Kidney capillary endothelial cell (primary cell): ENCODE measurements at regions not wholly inside any gene's neighbourhood (a gene's known extent, or its start where the extent isn't known, plus 50 kb on each side); places are given as distances from the start of the nearest gene placed in this dataset.

ENCODE experiments used
- DNase-seq: peaks from one replicate; pipeline ENCODE4 v3.0.0-alpha.2; 2018; ENCODE audit warnings: low spot score

DNA sequence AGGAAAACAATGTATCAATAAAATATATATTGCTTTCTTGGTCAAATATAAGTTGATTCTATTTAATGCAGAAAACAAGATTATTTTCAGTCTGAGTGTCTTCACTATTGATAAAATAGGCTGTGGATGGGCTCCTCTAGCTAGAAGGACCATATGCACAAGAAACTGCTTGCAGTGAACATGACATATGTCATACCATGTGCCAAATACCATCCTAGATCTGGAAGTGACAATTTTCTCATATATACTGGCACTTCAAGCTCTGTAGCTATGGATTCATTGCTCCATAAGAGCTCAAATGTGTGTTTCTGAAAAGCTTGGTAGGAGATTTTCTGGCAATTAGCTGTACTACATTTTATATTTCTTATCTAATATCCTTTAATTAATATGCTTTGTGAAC, 95.6 kb upstream of the CDH6 start:
- DNase-seq, result no peak

DNA sequence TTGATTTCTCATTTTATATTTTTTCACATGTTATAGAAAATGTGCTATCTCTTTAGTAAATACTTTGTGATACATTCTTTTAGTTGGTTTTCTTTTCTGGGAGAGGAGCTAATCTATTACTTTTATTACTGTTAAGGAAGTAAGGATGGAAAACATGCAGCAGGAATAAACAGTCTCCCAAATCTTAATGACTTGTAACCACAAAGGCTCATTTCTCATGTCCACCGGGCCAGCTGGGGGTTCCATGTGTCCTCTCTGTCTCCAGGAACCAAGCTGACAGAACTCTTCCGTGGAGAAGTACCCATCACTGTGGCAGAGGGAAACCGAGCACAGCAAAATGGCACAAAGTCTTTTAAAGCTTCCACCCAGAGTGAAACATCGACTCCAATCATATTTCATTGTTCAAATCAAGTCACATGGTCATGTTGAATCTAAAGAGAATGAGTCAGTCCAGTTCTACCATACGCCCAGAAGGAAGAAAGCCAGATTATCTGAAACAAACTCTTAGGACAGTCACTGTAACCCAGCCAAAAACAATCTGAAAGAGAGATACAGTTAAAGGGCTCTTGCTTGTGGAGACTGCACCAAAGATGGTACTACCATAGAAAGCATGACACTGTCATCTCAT, 97.1 kb upstream of the CDH6 start:
- DNase-seq, result no peak

- no peak for DNase-seq
These were observed 97.7 kb upstream of the CDH6 start for GRCh38 chr5:31095796-31096195.

- no peak for DNase-seq
These were observed 102.0 kb upstream of the CDH6 start for GRCh38 chr5:31091501-31091900.

DNA sequence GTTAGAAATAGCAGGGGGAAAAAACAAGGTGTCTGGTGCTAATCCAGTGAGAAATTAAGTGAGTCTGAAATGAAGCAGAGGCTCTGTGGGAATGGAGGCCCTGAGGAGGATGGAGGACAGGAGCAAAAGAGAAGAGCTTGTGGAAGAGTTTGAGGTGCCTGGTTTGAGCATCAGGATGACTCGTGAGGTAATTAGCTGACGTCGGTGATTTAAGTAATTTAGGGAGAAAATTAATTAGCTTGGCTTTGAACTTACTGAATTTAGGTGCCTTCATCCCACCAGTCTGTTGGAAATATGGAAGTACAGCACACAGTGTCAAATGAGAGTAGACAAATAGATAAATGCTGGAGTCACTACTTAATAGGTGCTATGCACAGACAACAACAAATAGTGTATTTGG, 103.0 kb upstream of the CDH6 start:
- no peak for DNase-seq

DNA sequence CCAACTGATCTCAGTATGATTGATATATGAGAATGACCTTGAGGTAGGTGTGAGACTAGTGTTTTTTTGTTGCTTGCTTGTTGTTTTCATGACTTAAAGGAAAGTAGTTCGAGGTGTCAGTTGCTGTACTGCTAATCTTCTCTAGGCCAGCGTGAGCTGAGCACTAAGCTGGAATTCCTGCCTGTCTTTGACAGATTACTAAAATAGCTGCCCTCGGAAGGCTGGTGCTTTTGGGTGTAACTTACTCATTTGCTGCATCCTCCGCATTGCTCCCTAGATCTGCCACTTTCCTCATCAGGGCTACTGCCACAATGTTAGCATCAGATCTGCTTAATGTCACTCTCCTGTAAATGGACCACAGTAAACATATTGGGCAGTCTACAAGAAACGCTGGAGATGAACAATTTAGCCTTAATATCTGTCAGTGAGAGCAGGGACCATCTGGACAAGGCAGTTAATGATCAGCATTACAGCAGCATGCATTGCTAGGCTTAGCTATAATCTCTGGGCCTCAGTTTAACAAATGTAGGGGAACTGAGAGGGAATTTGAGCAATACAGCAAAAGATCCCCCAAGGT, 106.6 kb upstream of the CDH6 start:
- DNase-seq, result no peak

DNA sequence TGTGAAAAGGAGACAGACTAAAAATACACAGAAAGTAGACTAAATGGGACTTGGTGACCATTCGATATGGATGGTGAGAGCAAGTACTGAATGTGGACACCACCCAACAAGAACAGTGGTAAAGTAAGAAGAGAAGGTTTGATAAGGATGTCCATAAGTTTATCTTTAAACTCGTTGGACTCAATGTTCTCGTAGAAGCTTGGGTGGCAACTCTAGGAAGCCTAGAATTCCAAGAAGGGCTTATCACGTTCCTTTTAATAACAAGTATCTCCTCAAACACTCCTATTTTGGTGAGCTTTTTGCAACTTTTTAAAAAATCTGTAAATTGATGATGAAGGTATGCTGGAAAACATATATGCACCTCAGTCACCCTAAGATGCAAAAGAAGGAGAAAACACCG, 108.6 kb upstream of the CDH6 start:
- DNase-seq, result no peak

- no peak for DNase-seq
These were observed 110.1 kb upstream of the CDH6 start for GRCh38 chr5:31083364-31083763.

DNA sequence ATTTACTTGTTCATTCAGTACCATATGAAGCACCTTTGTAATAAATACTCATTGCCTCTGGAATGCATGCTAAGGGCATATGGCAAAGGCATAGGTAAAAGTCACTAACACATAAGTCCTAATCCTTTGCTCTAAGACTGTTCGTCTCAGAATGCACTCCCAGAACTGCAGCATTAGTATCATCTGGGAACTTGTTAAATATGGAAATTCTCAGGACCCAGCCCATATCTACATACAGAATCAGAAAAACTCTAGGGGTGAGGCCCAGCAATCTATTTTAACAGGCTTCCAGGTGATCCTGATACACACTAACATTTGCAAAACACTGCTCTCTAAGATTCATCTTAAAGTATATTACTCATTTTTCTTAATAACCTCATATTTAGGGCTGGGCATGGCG, 113.8 kb upstream of the CDH6 start:
- DNase-seq, result no peak

DNA sequence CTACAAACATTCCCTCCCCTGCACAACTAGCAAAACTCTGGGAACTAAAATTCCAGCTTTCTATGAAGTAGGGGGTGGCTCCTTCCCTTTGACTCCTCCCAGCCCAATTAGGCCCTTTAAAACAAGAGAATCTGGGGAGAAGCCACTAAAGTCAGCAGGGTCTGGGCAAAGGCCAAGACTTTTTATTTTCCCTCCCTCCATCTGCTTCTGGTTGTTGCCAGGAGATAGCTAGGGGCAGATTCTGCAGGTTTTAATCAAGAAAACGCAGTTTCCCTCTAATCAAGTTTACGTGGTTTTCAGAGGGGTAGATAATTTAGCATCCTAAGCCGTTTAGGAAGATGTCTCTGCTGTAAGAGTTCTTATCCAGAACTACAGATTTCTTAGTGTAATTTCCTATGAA, 114.5 kb upstream of the CDH6 start:
- no peak for DNase-seq

- no peak for DNase-seq
These were observed 117.5 kb upstream of the CDH6 start for GRCh38 chr5:31075981-31076380.

DNA sequence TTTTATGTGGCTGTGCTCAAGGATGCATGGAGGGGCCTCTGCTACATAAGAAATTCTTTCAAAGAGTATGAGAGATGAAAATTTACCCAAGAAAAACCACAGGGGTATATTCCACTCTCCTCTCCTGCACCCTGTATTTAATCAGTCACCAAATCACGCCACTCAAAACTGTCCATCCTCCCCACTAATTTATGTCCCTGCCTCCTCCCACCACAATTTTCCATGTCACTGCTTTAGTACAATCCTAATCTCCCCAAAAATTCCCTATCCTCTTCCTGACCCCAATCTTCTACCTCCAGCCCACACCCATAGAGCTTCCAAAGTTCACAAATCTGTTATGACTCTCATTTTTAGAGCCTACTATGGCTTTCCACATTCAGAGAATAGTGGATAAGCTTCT, 125.2 kb upstream of the CDH6 start:
- no peak for DNase-seq

GRCh38 chr5:31066655-31067328, 126.7 kb upstream of the CDH6 start:
- DNase-seq, result no peak

GRCh38 chr5:31064215-31064614, 129.3 kb upstream of the CDH6 start:
- no peak for DNase-seq

DNA sequence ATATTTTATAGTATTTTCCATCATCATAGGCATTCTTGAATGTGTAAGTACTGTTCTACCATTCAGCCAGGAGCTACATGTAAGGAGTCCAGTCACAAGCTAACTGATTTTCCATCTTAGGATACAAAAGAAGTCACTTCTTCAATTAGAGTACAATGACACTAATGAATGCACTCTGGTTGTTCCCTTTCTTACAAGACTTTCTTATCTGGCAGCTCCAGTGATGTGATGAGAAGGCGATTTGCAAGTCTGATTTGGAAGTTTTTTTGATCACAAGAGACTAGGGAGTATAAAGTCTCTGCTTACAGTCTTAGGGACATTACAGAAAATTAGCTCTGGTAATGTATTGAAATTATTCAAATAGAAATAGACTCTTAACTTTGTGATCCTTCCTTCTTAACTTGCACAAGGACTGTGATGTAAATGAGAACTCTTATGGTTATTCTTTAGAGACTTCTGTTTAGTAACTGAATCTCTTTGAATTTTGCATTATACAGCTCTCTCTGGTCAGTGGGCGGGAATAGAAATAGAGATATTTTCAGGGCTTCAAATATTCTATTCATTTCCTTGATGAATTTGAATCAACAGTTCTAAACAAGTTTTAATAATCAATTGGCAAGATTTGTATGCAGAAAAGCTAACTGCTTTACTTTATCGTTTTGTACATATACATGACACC, 130.4 kb upstream of the CDH6 start:
- no peak for DNase-seq

DNA sequence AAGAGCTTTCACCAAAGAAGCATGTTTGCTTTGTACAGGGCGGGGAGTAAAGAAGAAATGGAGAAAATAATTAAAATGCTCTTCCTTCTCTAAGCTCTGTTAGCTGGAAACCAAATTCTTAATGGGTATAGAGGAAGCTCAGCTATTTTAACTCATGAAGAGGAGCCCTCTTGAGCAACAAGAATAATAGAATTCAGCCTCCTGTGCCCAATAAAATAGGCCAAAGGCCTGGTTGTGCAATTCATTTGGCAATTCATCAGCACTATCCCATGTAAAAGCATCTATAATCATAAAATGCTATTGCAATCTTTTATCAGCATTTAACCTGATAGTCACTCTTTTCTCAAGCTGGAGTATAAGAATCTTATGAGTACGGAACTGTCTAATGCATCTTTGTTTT, 133.6 kb upstream of the CDH6 start:
- DNase-seq, result no peak

GRCh38 chr5:31054453-31054852, 139.0 kb upstream of the CDH6 start:
- DNase-seq, result no peak

DNA sequence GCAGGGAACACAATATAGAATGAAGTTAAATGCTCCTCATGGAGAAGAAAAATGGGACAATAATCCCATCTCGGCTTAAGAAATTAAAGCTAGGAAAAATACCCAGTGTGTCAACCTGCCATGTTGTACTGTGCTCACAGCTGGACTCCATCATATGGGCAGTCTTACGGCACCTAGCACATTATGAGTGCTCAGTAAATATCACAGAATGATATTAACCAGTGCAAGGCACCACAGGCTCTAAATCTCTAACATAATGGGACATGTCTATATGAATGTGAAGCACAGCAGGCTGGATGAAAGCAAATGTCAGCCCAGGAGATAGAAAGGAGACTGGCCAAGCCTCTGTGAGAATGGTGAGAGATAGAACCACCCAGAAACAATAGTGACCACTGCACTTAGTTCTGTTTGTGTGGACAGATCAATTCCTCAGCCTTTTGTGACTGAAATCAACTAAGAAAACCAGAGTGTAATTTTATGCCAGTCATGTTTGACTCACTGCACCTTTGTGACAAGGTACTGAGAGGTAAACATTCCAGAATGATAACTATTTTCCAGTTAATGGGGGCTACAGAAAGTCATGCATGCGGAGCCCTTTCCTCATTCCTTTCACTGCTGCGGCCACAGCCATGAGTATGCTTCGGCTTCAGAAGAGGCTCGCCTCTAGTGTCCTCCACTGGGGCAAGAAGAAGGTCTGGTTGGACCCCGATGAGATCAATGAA, 140.4 kb upstream of the CDH6 start:
- DNase-seq, result no peak

DNA sequence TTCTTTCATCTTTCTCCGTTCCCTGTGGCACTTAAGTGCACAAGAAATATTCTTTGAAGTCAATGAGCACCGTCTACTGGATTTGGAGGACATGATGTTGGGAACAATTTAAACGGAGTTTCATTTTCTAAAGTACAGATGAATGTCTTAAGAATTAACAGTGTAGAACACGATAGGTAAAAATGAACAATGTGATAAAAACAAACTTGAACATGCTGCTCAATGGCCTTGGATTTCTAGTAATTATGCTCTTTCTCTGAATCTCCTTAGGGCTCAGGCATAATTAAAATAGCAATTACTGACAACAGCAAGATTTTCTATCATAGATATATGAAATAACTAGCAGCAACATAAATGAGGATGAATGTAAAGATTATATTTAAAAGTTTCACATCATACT, 142.2 kb upstream of the CDH6 start:
- no peak for DNase-seq

GRCh38 chr5:31049936-31050704, 143.4 kb upstream of the CDH6 start:
- DNase-seq, result no peak

DNA sequence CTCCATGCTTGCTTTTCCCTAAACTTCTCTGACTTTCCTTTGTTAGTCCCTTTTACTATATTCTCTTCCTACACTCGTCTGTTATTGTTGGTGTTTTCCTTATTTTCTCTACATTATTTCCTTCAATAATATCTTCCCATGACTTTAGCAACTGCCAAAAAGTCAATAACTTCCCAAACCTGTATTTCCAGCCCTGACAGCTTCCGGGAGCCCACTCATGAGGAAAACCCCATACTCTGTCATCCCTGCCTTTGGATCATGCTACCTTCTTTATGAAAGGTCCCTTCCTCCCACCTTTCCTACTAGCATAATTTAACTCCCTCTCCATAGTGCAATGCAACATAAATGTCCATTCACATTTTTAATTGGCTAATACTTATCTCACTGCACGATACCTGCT, 144.0 kb upstream of the CDH6 start:
- DNase-seq, result no peak
